HG03575 (cell line): ENCODE measurements at regions not wholly inside any gene's neighbourhood (a gene's known extent, or its start where the extent isn't known, plus 50 kb on each side); places are given as distances from the start of the nearest gene placed in this dataset.
"Not testable (repeated sequence)": the region's sequence is repeated elsewhere in the genome, so short reads cannot be mapped to it uniquely, and the experiment has no call there.

Experiments used
- ATAC-seq: cut with Tn5 transposase; IDR thresholded peaks from one replicate; pipeline ENCODE4 v1.9.1; 2021; ENCODE audit not compliant: unreplicated experiment, insufficient number of reproducible peaks, low FRiP score; ENCODE audit errors: extremely low read depth

- no peak for ATAC-seq
Measured at GRCh38 chr5:53733853-53734252, 173.4 kb downstream of the NDUFS4 start.

GRCh38 chr5:53738105-53738504 is 177.7 kb downstream of the NDUFS4 start:
- no peak for ATAC-seq

GRCh38 chr5:53739111-53739510 is 178.7 kb downstream of the NDUFS4 start:
- ATAC-seq, result no peak

GRCh38 chr5:53749621-53750020 is 189.2 kb downstream of the NDUFS4 start:
- no peak for ATAC-seq

GRCh38 chr5:53752282-53752681 is 191.8 kb downstream of the NDUFS4 start:
- ATAC-seq, result not testable (repeated sequence)

GRCh38 chr5:53766673-53767072 is 206.2 kb downstream of the NDUFS4 start:
- no peak for ATAC-seq

- ATAC-seq, result no peak
Measured at GRCh38 chr5:53777864-53778618, 217.6 kb downstream of the NDUFS4 start.

GRCh38 chr5:53779541-53779981 is 219.1 kb downstream of the NDUFS4 start:
- no peak for ATAC-seq

GRCh38 chr5:53782620-53783019 is 222.2 kb downstream of the NDUFS4 start:
- no peak for ATAC-seq

GRCh38 chr5:53783624-53784228 is 223.3 kb downstream of the NDUFS4 start:
- ATAC-seq, result no peak

- ATAC-seq, result no peak
Measured at GRCh38 chr5:53784596-53784995, 224.2 kb downstream of the NDUFS4 start.

GRCh38 chr5:53785924-53786323 is 225.5 kb downstream of the NDUFS4 start:
- ATAC-seq, result no peak

GRCh38 chr5:53790026-53790425 is 229.6 kb downstream of the NDUFS4 start:
- ATAC-seq, result no peak

GRCh38 chr5:53792338-53792737 is 231.9 kb downstream of the NDUFS4 start:
- ATAC-seq, result no peak

GRCh38 chr5:53799644-53800043 is 239.2 kb downstream of the NDUFS4 start:
- not testable (repeated sequence) for ATAC-seq

GRCh38 chr5:53808392-53808791 is 248.0 kb downstream of the NDUFS4 start:
- ATAC-seq, result not testable (repeated sequence)

- ATAC-seq, result no peak
Measured at GRCh38 chr5:53814819-53815218, 254.4 kb downstream of the NDUFS4 start.

GRCh38 chr5:53815471-53815870 is 255.0 kb downstream of the NDUFS4 start:
- no peak for ATAC-seq

GRCh38 chr5:53817183-53817582 is 256.7 kb downstream of the NDUFS4 start:
- no peak for ATAC-seq

GRCh38 chr5:53819482-53819881 is 259.0 kb downstream of the NDUFS4 start:
- no peak for ATAC-seq
